Heart left ventricle (tissue), 16 donors: ENCODE measurements at regions not wholly inside any gene's neighbourhood (a gene's known extent, or its start where the extent isn't known, plus 50 kb on each side); places are given as distances from the start of the nearest gene placed in this dataset.

Experiments used
- ATAC-seq, 4 donors: fragments of 200-7000 bp; cut with Tn5 transposase; one replicate each; pipeline ENCODE4 v1.9.1; 2020 to 2022; ENCODE audit warnings: moderate library complexity in 4 of 4, mild to moderate bottlenecking in 3 of 4, moderate number of reproducible peaks in 1 of 4
- DNase-seq, 5 donors: peaks; one replicate each; pipeline ENCODE4 v3.0.0-alpha.2; 2020
- H3K27ac ChIP-seq, 12 donors: fragments of 200-600 bp; sonication (generic) in 4 of 12; one replicate each; pipeline versions ENCODE4 v1.5.0 to v1.8.0; 2016 to 2022; ENCODE audit warnings: mild to moderate bottlenecking in 2 of 12
- H3K27me3 ChIP-seq, 9 donors: fragments of 200-600 bp; sonication (generic) in 2 of 9; one replicate each; pipeline versions ENCODE4 v1.5.1 to v1.8.0; 2016 to 2022; ENCODE audit warnings: mild to moderate bottlenecking in 3 of 9
- H3K36me3 ChIP-seq, 9 donors: fragments of 200-600 bp; sonication (generic) in 2 of 9; one replicate each; pipeline versions ENCODE4 v1.5.0 to v1.8.0; 2018 to 2022; ENCODE audit warnings: mild to moderate bottlenecking in 2 of 9
- H3K4me1 ChIP-seq, 12 donors: fragments of 200-600 bp; sonication (generic) in 4 of 12; one replicate each; pipeline versions ENCODE4 v1.5.0 to v1.8.0; 2016 to 2022; ENCODE audit warnings: mild to moderate bottlenecking in 3 of 12
- H3K4me3 ChIP-seq, 12 donors: fragments of 200-600 bp; sonication (generic) in 4 of 12; one replicate each; pipeline versions ENCODE4 v1.5.0 to v1.8.0; 2017 to 2022; ENCODE audit warnings: mild to moderate bottlenecking in 9 of 12, moderate library complexity in 4 of 12
- H3K9me3 ChIP-seq, 12 donors: fragments of 200-600 bp; sonication (generic) in 4 of 12; one replicate each; pipeline versions ENCODE4 v1.5.0 to v1.8.0; 2016 to 2022; ENCODE audit warnings: mild to moderate bottlenecking in 1 of 12
- POLR2A ChIP-seq, 2 donors: fragments of 450-650 bp; IDR thresholded peaks; one replicate each; pipeline ENCODE4 v1.6.1; 2017; ENCODE audit warnings: antibody characterized with exemption in 2 of 2, mild to moderate bottlenecking in 2 of 2, moderate library complexity in 2 of 2
- WGBS, 4 donors: extraction: QIAGEN DNeasy Blood & Tissue Kit in 2 of 4; methylation state at CpG; one replicate each; pipeline versions ENCODE4 v1.1.5 to v1.1.7; 2013 to 2018; 5-methylcytosine and 5-hydroxymethylcytosine counted together
- intact Hi-C, 10 donors: fragments of 100-400 bp; cut with DNase I; formaldehyde crosslinking; loops; one replicate each; pipeline versions ENCODE4 v1.11.1 to v1.14.2; 2022
- TF ChIP-seq, protein P1 (sequence below), 12 donors: fragments of 200-600 bp; sonication (generic) in 4 of 12; IDR thresholded peaks; one replicate each; pipeline versions ENCODE4 v1.5.0 to v1.8.0; 2018 to 2022; ENCODE audit warnings: antibody characterized with exemption in 12 of 12, mild to moderate bottlenecking in 5 of 12
- donor health status: ischemic (EF 13 %, LVEDD 7.1; RV severe dilation, severe dysfunction).
- donor health status: healthy with polysubstance abuse.
- donor health status: DM: no; HTN: yes; CAD: no.
- donor health status: DM: no; HTN: no; CAD: no.
- donor health status: ischemic (EF 25% LVEDD 6.9; RV normal size, moderate dysfunction).
- donor health status: ischemic (EF 25% LVEDD 5.7; RV mildly dilated, moderate dysfunction).
- donor health status: healthy.
- donor health status: DM: yes; HTN: yes; CAD: no.
- donor health status: ischemic (EF 35%, LVEDD 5.7; RV mildly dilated, moderate dysfunction).
- donor health status: nonischemic (EF 11% LVEDD 7.7; RV severe dilation, severe dysfunction).
- donor health status: DM: yes; HTN: yes; CAD: no.
- donor health status: PGD.
- donor health status: ischemic (EF 29% LVEDD 5.4; RV normal size, mild dysfunction).
- donor health status: nonischemic (EF 23%, LVEDD 6.1; RV moderate dilation, normal function).

DNA sequence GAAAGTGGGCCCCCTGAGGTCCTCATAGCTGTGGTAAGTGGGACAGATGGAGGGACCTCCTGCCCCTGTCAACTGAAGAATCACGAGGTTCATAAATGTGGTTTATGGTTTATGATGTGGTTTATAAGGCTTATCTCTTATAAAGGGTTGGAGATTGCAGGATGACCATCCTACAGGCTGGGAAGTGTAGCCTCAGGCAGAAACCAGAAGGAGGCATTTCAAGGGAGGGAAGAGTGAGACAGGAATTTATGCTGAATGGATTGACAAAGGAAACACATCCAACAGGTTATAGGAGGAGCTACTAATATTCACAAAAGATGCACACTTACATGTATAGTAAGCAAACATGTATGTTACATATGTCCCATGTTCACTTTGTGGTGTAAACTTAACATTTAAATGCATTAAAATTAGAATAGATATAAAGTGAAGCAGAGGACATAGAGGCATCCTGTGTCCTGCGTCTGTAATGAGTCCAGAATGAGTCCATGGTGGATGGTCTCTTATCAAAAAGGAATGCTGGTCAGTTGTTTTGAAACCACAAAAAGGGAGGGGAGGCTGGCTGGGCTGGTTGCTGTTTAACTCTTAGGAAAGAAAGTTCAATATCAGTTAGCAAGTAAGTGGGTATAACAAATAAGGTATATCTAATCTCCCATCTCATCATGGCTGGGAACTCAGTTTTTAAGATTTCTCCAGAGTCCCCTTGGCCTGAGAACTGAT lies 149.0 kb upstream of the RMST start:
- no peak overlapping the region for H3K27ac ChIP-seq
- no peaks in the 10 kb centered on the region for H3K9me3 ChIP-seq
- intact Hi-C loops = loop anchor here in 3 of 10 donors (5.0 to 10.0 kb wide), 3 partner anchors 166 to 739 kb away; no protein-coding TSS in a partner anchor
- WGBS, 4 donors = 39 to 49% (median 48%) methylated on average over 2 of the region's 2 CpGs
- no peak for ATAC-seq
- H3K4me3 ChIP-seq = no peak overlapping the region
- peaks cover 0 to 6% (median 0%) of the 10 kb centered on the region in 9 donors for H3K27me3 ChIP-seq
- H3K36me3 ChIP-seq = no peaks in the 10 kb centered on the region
- DNase-seq = no peak
- no peaks in the 10 kb centered on the region for H3K4me1 ChIP-seq
- no peak for TF ChIP-seq POLR2A (IDR thresholded peaks at IDR 0.05)
- TF ChIP-seq, protein P1, sequence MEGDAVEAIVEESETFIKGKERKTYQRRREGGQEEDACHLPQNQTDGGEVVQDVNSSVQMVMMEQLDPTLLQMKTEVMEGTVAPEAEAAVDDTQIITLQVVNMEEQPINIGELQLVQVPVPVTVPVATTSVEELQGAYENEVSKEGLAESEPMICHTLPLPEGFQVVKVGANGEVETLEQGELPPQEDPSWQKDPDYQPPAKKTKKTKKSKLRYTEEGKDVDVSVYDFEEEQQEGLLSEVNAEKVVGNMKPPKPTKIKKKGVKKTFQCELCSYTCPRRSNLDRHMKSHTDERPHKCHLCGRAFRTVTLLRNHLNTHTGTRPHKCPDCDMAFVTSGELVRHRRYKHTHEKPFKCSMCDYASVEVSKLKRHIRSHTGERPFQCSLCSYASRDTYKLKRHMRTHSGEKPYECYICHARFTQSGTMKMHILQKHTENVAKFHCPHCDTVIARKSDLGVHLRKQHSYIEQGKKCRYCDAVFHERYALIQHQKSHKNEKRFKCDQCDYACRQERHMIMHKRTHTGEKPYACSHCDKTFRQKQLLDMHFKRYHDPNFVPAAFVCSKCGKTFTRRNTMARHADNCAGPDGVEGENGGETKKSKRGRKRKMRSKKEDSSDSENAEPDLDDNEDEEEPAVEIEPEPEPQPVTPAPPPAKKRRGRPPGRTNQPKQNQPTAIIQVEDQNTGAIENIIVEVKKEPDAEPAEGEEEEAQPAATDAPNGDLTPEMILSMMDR (IDR thresholded peaks at IDR 0.05) = no peak

DNA sequence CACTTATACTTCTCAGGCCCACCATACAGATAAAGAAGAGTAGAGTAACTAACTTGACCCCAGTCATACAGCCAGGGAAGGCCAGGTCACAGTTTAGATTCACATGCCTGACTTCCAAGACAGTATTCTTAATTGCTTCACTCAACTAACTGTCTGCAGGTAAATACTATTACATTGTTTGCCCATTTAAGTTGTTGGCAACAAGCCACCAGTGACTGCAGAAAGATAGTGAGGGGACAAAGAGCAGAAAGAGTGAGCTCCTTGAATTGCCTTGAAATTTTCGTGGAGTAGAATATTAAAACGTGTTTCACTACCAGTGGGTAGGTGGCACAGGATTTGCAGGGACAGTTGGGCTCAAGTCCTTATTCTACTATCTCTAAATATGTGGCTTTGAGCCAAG lies 146.3 kb upstream of the RMST start:
- Histone ChIP-seq H3K9me3 (no peaks in the 10 kb centered on the region), H3K27ac (no peak overlapping the region), H3K4me3 (no peak overlapping the region), H3K4me1 (no peaks in the 10 kb centered on the region), H3K27me3 (peaks cover 0 to 4% (median 0%) of the 10 kb centered on the region in 9 donors), H3K36me3 (no peaks in the 10 kb centered on the region)
- intact Hi-C loops = loop anchor here in 1 of 10 donors (10.0 kb wide), 1 partner anchor 742 kb away; no protein-coding TSS in a partner anchor
- no peak for ATAC-seq
- TF ChIP-seq, protein P1 (IDR thresholded peaks at IDR 0.05) = no peak
- TF ChIP-seq POLR2A (IDR thresholded peaks at IDR 0.05) = no peak
- WGBS, 4 donors = 83 to 86% (median 85%) methylated on average over 2 of the region's 2 CpGs
- no peak for DNase-seq

DNA sequence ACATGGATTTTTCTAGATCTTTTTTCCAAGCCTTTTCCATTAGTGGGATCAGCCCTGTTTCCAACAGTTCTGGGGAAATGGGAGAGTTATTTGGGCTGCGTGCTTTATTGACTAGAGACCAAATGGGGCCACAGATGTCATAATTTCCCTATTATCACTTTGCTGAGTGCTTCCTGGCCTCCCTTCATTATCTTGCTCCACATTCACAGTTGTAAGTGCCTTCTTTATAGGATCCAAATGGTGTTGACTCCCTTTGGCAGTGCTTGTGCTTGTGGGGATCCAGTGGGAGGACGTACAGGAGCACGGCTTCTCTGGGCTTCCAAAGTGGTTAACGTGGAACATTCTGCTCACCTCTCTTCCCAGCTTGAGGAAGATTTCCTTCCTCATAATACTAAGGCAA lies 141.0 kb upstream of the RMST start:
- intact Hi-C loops = no loop called here
- Histone ChIP-seq H3K36me3 (no peaks in the 10 kb centered on the region), H3K9me3 (no peaks in the 10 kb centered on the region), H3K4me3 (no peak overlapping the region), H3K27me3 (peaks cover 0 to 13% (median 0%) of the 10 kb centered on the region in 9 donors), H3K4me1 (no peaks in the 10 kb centered on the region), H3K27ac (no peak overlapping the region)
- 53 to 69% (median 57%) methylated on average over 4 of the region's 4 CpGs for WGBS, 4 donors
- ATAC-seq = peak in 1 of 4 donors; percentile 16
- no peak for TF ChIP-seq POLR2A (IDR thresholded peaks at IDR 0.05)
- DNase-seq = no peak

DNA sequence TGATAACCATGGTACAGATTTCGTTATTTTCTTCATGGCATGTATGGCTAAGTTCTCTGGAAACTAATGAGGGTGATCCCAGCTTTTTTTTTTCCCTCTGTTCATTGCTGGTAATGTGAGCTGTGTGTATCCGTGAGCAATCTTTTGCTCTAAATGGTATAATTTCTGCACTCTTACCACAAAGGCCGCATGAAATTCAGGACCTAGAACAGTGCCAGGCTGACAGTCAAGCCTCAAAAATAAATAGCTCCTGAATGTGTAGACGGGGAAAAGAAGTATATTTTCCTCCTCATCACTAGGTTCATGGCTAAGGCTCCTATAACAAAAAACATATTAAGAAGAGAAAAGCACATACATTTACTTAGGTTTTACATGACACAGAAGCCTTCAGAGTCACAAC lies 140.2 kb upstream of the RMST start:
- no peak for ATAC-seq
- Histone ChIP-seq H3K27me3 (peaks cover 0 to 13% (median 0%) of the 10 kb centered on the region in 9 donors), H3K36me3 (no peaks in the 10 kb centered on the region), H3K4me1 (no peaks in the 10 kb centered on the region), H3K27ac (no peak overlapping the region), H3K4me3 (no peak overlapping the region), H3K9me3 (no peaks in the 10 kb centered on the region)
- intact Hi-C loops = no loop called here
- DNase-seq = no peak
- TF ChIP-seq, protein P1 (IDR thresholded peaks at IDR 0.05) = no peak
- TF ChIP-seq POLR2A (IDR thresholded peaks at IDR 0.05) = no peak
- WGBS, 4 donors = 53 to 61% (median 57%) methylated on average over 4 of the region's 4 CpGs
